CD4-positive, alpha-beta T cell treated with Interleukin-15 for 4 hours (primary cell): ENCODE measurements at regions not wholly inside any gene's neighbourhood (a gene's known extent, or its start where the extent isn't known, plus 50 kb on each side); places are given as distances from the start of the nearest gene placed in this dataset.

Experiments used
- DNase-seq: peaks from one replicate; pipeline ENCODE4 v3.0.0-alpha.2; 2020; ENCODE audit warnings: low spot score

- no peak for DNase-seq
Measured at GRCh38 chr5:67267512-67268216, 71.1 kb upstream of the CD180 start.

GRCh38 chr5:67266654-67267350 lies 70.2 kb upstream of the CD180 start:
- DNase-seq: no peak

- DNase-seq: no peak
Measured at GRCh38 chr5:67265951-67266350, 69.4 kb upstream of the CD180 start.

- DNase-seq: no peak
Measured at GRCh38 chr5:67263656-67264408, 67.2 kb upstream of the CD180 start.

GRCh38 chr5:67262956-67263355 lies 66.4 kb upstream of the CD180 start:
- DNase-seq: no peak

- DNase-seq: no peak
Measured at GRCh38 chr5:67262206-67262605, 65.6 kb upstream of the CD180 start.

GRCh38 chr5:67259548-67260215 lies 63.1 kb upstream of the CD180 start:
- DNase-seq: no peak

- no peak for DNase-seq
Measured at GRCh38 chr5:67257500-67257899, 60.9 kb upstream of the CD180 start.

- no peak for DNase-seq
Measured at GRCh38 chr5:67257077-67257476, 60.5 kb upstream of the CD180 start.

- DNase-seq: no peak
Measured at GRCh38 chr5:67255881-67256280, 59.3 kb upstream of the CD180 start.

GRCh38 chr5:67253911-67254310 lies 57.3 kb upstream of the CD180 start:
- no peak for DNase-seq

GRCh38 chr5:67249590-67249895 lies 52.9 kb upstream of the CD180 start:
- no peak for DNase-seq

GRCh38 chr5:67248703-67249589 lies 52.3 kb upstream of the CD180 start:
- DNase-seq: no peak

GRCh38 chr5:67246546-67247268 lies 50.1 kb upstream of the CD180 start:
- no peak for DNase-seq
